ENCODE measurements at regions not wholly inside any gene's neighbourhood (a gene's known extent, or its start where the extent isn't known, plus 50 kb on each side); places are given as distances from the start of the nearest gene placed in this dataset.
A peak's percentile ranks its signal among the peaks of the same experiment; 100 is the strongest.
"Not testable (repeated sequence)": the region's sequence is repeated elsewhere in the genome, so short reads cannot be mapped to it uniquely, and the experiment has no call there.

- H3K4me3 ChIP-seq (ENCODE audit: low read length in 2 of 2); H3K4me1 ChIP-seq (ENCODE audit: control insufficient read depth in 2 of 2, insufficient read depth in 2 of 2, low read length in 2 of 2); DNase-seq (ENCODE audit: low read depth in 6 of 9, low spot score in 9 of 9); H3K27me3 ChIP-seq (ENCODE audit: control insufficient read depth in 2 of 2, insufficient read depth in 1 of 2, low read length in 1 of 2); H3K27ac ChIP-seq (ENCODE audit: low read depth in 1 of 2, low read length in 1 of 2); H3K9me3 ChIP-seq (ENCODE audit: control insufficient read depth in 2 of 2, insufficient read depth in 1 of 2, low read length in 1 of 2); H3K36me3 ChIP-seq (ENCODE audit: control insufficient read depth in 2 of 2, insufficient read depth in 2 of 2, low read length in 1 of 2): not testable (repeated sequence)
- 97% methylated on average over 5 of the region's 5 CpGs for WGBS
These were observed 70.8 kb upstream of the GBA3 start for GRCh38 chr4:22621970-22622369.

DNA sequence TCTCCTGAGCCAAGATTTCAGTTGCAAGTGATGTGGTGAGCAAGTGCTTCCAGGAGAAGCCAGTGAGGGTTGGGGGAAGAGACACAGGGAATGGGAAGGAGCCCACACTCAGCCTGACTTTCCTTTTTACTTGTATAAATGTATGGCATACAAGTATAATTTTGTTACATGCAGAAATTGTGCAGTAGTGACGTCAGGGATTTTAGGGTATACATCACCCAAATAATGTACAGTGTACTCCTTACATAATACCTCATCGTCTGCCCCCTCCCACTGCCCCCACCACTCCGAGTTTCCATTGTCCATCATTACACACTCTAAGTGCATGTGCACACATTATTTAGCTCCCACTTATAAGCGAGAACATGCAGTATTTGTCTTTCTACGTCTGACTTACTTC lies 68.7 kb upstream of the GBA3 start:
- WGBS, result 94% methylated on average over 5 of the region's 5 CpGs
- not testable (repeated sequence) for H3K4me3 ChIP-seq (ENCODE audit: low read length in 2 of 2); H3K4me1 ChIP-seq (ENCODE audit: control insufficient read depth in 2 of 2, insufficient read depth in 2 of 2, low read length in 2 of 2); H3K36me3 ChIP-seq (ENCODE audit: control insufficient read depth in 2 of 2, insufficient read depth in 2 of 2, low read length in 1 of 2); H3K9me3 ChIP-seq (ENCODE audit: control insufficient read depth in 2 of 2, insufficient read depth in 1 of 2, low read length in 1 of 2); H3K27ac ChIP-seq (ENCODE audit: low read depth in 1 of 2, low read length in 1 of 2); DNase-seq (ENCODE audit: low read depth in 6 of 9, low spot score in 9 of 9); H3K27me3 ChIP-seq (ENCODE audit: control insufficient read depth in 2 of 2, insufficient read depth in 1 of 2, low read length in 1 of 2)

DNA sequence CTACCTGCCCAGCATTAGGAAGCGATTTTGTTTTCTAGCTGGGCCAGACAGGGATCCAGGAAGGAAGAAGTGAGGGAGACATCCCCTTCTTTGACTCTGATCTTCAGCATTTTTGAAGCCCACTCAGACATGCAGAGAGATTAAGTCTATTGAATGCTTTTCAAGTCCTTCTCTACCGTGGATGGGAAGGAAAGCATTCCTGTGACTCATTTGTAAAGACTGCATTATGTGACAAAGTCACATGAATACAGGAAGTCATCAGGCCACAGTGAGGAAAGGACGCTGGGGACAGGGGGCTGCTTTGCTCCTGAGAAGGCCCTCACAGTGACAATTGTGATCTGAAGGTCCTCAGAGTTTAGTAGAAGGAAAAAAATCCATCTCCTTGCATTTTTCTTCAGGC lies 67.4 kb upstream of the GBA3 start:
- Histone ChIP-seq H3K36me3 (ENCODE audit: control insufficient read depth in 2 of 2, insufficient read depth in 2 of 2, low read length in 1 of 2) (no peaks in the 10 kb centered on the region), H3K27ac (ENCODE audit: low read depth in 1 of 2, low read length in 1 of 2) (no peak overlapping the region), H3K4me3 (ENCODE audit: low read length in 2 of 2) (no peak overlapping the region), H3K27me3 (ENCODE audit: control insufficient read depth in 2 of 2, insufficient read depth in 1 of 2, low read length in 1 of 2) (no peaks in the 10 kb centered on the region), H3K4me1 (ENCODE audit: control insufficient read depth in 2 of 2, insufficient read depth in 2 of 2, low read length in 2 of 2) (no peaks in the 10 kb centered on the region), H3K9me3 (ENCODE audit: control insufficient read depth in 2 of 2, insufficient read depth in 1 of 2, low read length in 1 of 2) (no peaks in the 10 kb centered on the region)
- WGBS, result 43% methylated on average over 3 of the region's 3 CpGs
- no peak for DNase-seq (ENCODE audit: low read depth in 6 of 9, low spot score in 9 of 9)

DNA sequence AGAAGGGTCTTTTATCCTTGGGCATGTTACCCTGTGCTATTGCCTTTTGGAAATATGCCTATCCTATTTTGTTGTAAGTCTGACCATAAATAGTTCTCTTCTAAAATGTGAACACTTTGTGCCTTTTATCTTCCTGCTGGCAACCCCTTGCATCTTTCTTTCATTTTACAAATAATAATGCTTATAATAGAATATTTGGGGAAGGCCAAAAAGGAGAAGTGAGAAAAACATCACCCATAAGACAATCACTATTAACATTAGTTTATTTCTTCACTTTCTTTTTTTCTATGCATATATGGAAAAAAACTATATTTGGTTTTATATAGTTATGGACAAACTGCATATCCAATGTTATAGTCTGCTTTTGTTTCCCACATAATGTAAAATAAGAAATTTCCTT lies 64.9 kb upstream of the GBA3 start:
- H3K36me3 ChIP-seq (ENCODE audit: control insufficient read depth in 2 of 2, insufficient read depth in 2 of 2, low read length in 1 of 2), result not testable (repeated sequence)

DNA sequence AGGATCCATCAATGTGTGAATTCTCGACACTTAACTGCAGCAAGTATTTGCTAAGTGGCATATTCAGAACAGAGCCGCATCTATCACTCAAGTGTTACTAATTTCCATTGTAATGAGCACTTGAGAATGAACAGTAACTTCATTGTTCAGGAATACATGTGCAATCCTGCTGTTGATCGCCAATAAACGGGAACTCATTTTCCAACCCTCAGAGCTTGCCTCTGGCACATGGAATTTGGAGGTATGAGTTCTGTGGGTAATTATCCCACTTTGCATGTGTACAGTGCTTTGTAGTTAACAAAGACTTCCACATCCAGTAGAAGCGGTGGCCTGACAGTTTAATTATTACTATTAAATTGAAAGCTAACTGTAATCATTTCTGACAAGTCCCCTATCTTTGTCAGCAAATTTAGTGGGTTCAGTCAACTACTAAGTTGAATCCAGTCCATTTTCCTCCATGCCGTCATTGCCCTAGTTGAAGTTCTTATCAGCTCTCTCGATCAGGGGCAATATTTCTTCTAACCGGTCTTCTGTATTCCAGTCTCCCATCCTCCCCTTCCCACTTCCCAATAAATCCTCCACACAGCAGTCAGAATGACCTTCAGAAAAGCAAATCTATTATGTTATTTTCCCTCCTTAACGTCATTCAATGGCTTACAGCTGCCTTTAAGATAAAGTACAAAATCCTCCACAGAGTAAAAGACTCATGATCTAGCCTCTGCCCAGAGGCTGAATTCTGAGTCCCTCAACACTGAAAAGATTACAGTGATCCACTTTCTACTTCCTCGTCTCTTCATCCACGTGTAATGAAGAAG lies 62.4 kb upstream of the GBA3 start:
- H3K9me3 ChIP-seq (ENCODE audit: control insufficient read depth in 2 of 2, insufficient read depth in 1 of 2, low read length in 1 of 2); H3K27ac ChIP-seq (ENCODE audit: low read depth in 1 of 2, low read length in 1 of 2); DNase-seq (ENCODE audit: low read depth in 6 of 9, low spot score in 9 of 9); H3K36me3 ChIP-seq (ENCODE audit: control insufficient read depth in 2 of 2, insufficient read depth in 2 of 2, low read length in 1 of 2); H3K4me1 ChIP-seq (ENCODE audit: control insufficient read depth in 2 of 2, insufficient read depth in 2 of 2, low read length in 2 of 2); H3K27me3 ChIP-seq (ENCODE audit: control insufficient read depth in 2 of 2, insufficient read depth in 1 of 2, low read length in 1 of 2); H3K4me3 ChIP-seq (ENCODE audit: low read length in 2 of 2): not testable (repeated sequence)
- 93% methylated on average over 11 of the region's 11 CpGs for WGBS

More for the DNA sequence above, 64.9 kb upstream of the GBA3 start:
- not testable (repeated sequence) for H3K27ac ChIP-seq (ENCODE audit: low read depth in 1 of 2, low read length in 1 of 2); H3K9me3 ChIP-seq (ENCODE audit: control insufficient read depth in 2 of 2, insufficient read depth in 1 of 2, low read length in 1 of 2); H3K27me3 ChIP-seq (ENCODE audit: control insufficient read depth in 2 of 2, insufficient read depth in 1 of 2, low read length in 1 of 2); H3K4me1 ChIP-seq (ENCODE audit: control insufficient read depth in 2 of 2, insufficient read depth in 2 of 2, low read length in 2 of 2); DNase-seq (ENCODE audit: low read depth in 6 of 9, low spot score in 9 of 9); H3K4me3 ChIP-seq (ENCODE audit: low read length in 2 of 2)

DNA sequence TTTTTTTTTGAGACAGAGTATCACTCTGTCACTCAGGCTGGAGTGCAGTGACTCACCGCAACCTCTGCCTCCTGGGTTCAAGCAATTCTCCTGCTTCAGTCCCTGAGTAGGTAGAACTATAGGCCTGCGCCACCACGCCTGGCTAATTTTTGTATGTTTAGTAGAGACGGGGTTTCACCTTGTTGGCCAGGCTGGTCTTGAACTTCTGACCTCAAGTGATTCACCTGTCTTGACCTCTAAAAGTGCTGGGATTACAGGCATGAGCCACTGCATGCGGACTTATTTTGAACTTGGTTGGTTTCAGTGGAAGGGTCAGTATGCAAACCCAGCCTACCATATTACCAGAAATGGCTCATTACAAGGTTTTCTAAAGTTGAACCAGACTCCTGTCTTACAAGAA lies 61.6 kb upstream of the GBA3 start:
- not testable (repeated sequence) for DNase-seq (ENCODE audit: low read depth in 6 of 9, low spot score in 9 of 9); H3K4me1 ChIP-seq (ENCODE audit: control insufficient read depth in 2 of 2, insufficient read depth in 2 of 2, low read length in 2 of 2); H3K9me3 ChIP-seq (ENCODE audit: control insufficient read depth in 2 of 2, insufficient read depth in 1 of 2, low read length in 1 of 2); H3K27me3 ChIP-seq (ENCODE audit: control insufficient read depth in 2 of 2, insufficient read depth in 1 of 2, low read length in 1 of 2); H3K36me3 ChIP-seq (ENCODE audit: control insufficient read depth in 2 of 2, insufficient read depth in 2 of 2, low read length in 1 of 2); H3K27ac ChIP-seq (ENCODE audit: low read depth in 1 of 2, low read length in 1 of 2); H3K4me3 ChIP-seq (ENCODE audit: low read length in 2 of 2)
- WGBS, result 96% methylated on average over 5 of the region's 5 CpGs

DNA sequence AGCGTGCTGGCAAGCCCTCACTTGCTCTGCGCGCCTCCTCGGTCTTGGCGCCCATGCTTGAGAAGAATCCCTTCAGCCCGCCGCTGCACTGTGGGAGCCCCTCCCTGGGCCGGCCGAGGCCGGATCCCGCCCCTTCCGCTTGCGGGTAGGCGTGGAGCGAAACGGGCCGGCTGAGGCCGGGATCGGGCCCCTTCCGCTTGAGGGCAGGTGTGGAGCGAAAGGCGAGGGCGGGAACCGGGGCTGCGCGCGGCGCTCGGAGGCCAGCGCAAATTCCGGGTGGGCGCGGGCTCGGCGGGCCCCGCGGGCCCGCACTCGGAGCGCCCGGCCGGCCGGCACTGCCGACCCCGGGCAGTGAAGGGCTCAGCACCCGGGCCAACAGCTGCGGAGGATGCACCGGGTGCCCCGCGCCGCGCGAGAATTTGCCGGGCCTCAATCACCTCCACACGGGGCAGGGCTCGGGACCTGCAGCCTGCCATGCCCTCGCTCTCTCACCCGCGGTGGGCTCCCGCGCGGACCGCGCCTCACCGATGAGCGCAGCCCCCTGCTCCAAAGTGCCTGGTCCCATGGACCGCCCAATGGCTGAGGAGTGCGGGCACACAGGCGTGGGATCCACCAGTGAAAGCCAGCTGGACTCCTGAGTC lies 58.1 kb upstream of the GBA3 start:
- no peaks in the 10 kb centered on the region for H3K27me3 ChIP-seq (ENCODE audit: control insufficient read depth in 2 of 2, insufficient read depth in 1 of 2, low read length in 1 of 2)
- peak in 1 of 9 donors; percentile 12 for DNase-seq (ENCODE audit: low read depth in 6 of 9, low spot score in 9 of 9)
- H3K27ac ChIP-seq (ENCODE audit: low read depth in 1 of 2, low read length in 1 of 2), result no peak overlapping the region
- no peak overlapping the region for H3K4me3 ChIP-seq (ENCODE audit: low read length in 2 of 2)
- peaks cover 1 to 6% of the 10 kb centered on the region in 2 donors for H3K9me3 ChIP-seq (ENCODE audit: control insufficient read depth in 2 of 2, insufficient read depth in 1 of 2, low read length in 1 of 2)
- 87% methylated on average over 69 of the region's 69 CpGs for WGBS
- H3K36me3 ChIP-seq (ENCODE audit: control insufficient read depth in 2 of 2, insufficient read depth in 2 of 2, low read length in 1 of 2), result no peaks in the 10 kb centered on the region
- H3K4me1 ChIP-seq (ENCODE audit: control insufficient read depth in 2 of 2, insufficient read depth in 2 of 2, low read length in 2 of 2), result no peaks in the 10 kb centered on the region

- H3K27ac ChIP-seq (ENCODE audit: low read depth in 1 of 2, low read length in 1 of 2); H3K36me3 ChIP-seq (ENCODE audit: control insufficient read depth in 2 of 2, insufficient read depth in 2 of 2, low read length in 1 of 2); DNase-seq (ENCODE audit: low read depth in 6 of 9, low spot score in 9 of 9); H3K27me3 ChIP-seq (ENCODE audit: control insufficient read depth in 2 of 2, insufficient read depth in 1 of 2, low read length in 1 of 2); H3K4me3 ChIP-seq (ENCODE audit: low read length in 2 of 2); H3K4me1 ChIP-seq (ENCODE audit: control insufficient read depth in 2 of 2, insufficient read depth in 2 of 2, low read length in 2 of 2); H3K9me3 ChIP-seq (ENCODE audit: control insufficient read depth in 2 of 2, insufficient read depth in 1 of 2, low read length in 1 of 2): not testable (repeated sequence)
- WGBS, result 95% methylated on average over 4 of the region's 4 CpGs
These were observed 57.6 kb upstream of the GBA3 start for GRCh38 chr4:22635182-22635549.

GRCh38 chr4:22635692-22636091 lies 57.0 kb upstream of the GBA3 start:
- H3K27me3 ChIP-seq (ENCODE audit: control insufficient read depth in 2 of 2, insufficient read depth in 1 of 2, low read length in 1 of 2), result no peaks in the 10 kb centered on the region
- H3K36me3 ChIP-seq (ENCODE audit: control insufficient read depth in 2 of 2, insufficient read depth in 2 of 2, low read length in 1 of 2), result no peaks in the 10 kb centered on the region
- H3K4me1 ChIP-seq (ENCODE audit: control insufficient read depth in 2 of 2, insufficient read depth in 2 of 2, low read length in 2 of 2), result no peaks in the 10 kb centered on the region
- H3K9me3 ChIP-seq (ENCODE audit: control insufficient read depth in 2 of 2, insufficient read depth in 1 of 2, low read length in 1 of 2), result peaks cover 1 to 9% of the 10 kb centered on the region in 2 donors
- no peak overlapping the region for H3K4me3 ChIP-seq (ENCODE audit: low read length in 2 of 2)
- DNase-seq (ENCODE audit: low read depth in 6 of 9, low spot score in 9 of 9), result no peak
- H3K27ac ChIP-seq (ENCODE audit: low read depth in 1 of 2, low read length in 1 of 2), result no peak overlapping the region
- 98% methylated on average over 5 of the region's 5 CpGs for WGBS

All from thymus (tissue), 11 donors.